Mesenchymal stem cell (in vitro differentiated cells and primary cell): ENCODE measurements at regions not wholly inside any gene's neighbourhood (a gene's known extent, or its start where the extent isn't known, plus 50 kb on each side); places are given as distances from the start of the nearest gene placed in this dataset.

Experiments used
- DNase-seq: peaks from one replicate; pipeline ENCODE4 v3.0.0-alpha.2; 2013
- H2AFZ ChIP-seq: one replicate; pipeline ENCODE4 v1.6.1; 2013; ENCODE audit warnings: low read depth, mild to moderate bottlenecking, control low read depth, inconsistent platforms, low read length, moderate library complexity
- H2AK5ac ChIP-seq: 2 replicates; pipeline ENCODE4 v1.6.1; 2013; ENCODE audit warnings: low read length, moderate library complexity, mild to moderate bottlenecking, inconsistent platforms; ENCODE audit not compliant: severe bottlenecking
- H2BK120ac ChIP-seq: one replicate; pipeline ENCODE4 v1.6.1; 2013; ENCODE audit warnings: low read depth, mild to moderate bottlenecking, inconsistent platforms, low read length, moderate library complexity
- H2BK12ac ChIP-seq, 2 experiments: one replicate each; pipeline ENCODE4 v1.6.1; 2013; ENCODE audit warnings: inconsistent platforms in 2 of 2, low read length in 2 of 2, mild to moderate bottlenecking in 2 of 2, moderate library complexity in 2 of 2, control low read depth in 1 of 2
- H2BK15ac ChIP-seq: one replicate; pipeline ENCODE4 v1.6.1; 2013; ENCODE audit warnings: mild to moderate bottlenecking, low read depth, inconsistent platforms; ENCODE audit not compliant: poor library complexity, severe bottlenecking
- H2BK5ac ChIP-seq: 2 replicates; pipeline ENCODE4 v1.6.1; 2013; ENCODE audit warnings: low read depth, mild to moderate bottlenecking, low read length, control low read depth, inconsistent platforms; ENCODE audit not compliant: poor library complexity, severe bottlenecking
- H3K14ac ChIP-seq, 2 experiments: one replicate each; pipeline ENCODE4 v1.6.1; 2013; ENCODE audit warnings: inconsistent platforms in 2 of 2, low read length in 2 of 2, control low read depth in 1 of 2, mild to moderate bottlenecking in 1 of 2, moderate library complexity in 1 of 2
- H3K18ac ChIP-seq, 2 experiments: one replicate each; pipeline ENCODE4 v1.6.1; 2013; ENCODE audit warnings: inconsistent platforms in 2 of 2, low read length in 2 of 2, control low read depth in 1 of 2, low read depth in 1 of 2, mild to moderate bottlenecking in 1 of 2
- H3K23ac ChIP-seq, 2 experiments: one replicate each; pipeline ENCODE4 v1.6.1; 2013; ENCODE audit warnings: inconsistent platforms in 2 of 2, low read length in 2 of 2, mild to moderate bottlenecking in 2 of 2, moderate library complexity in 2 of 2, control low read depth in 1 of 2
- H3K27ac ChIP-seq: 2 replicates; pipeline ENCODE4 v1.5.1; 2013; ENCODE audit warnings: mild to moderate bottlenecking, moderate library complexity, low read length, control low read depth, inconsistent platforms; ENCODE audit not compliant: poor library complexity, severe bottlenecking
- H3K27me3 ChIP-seq, 2 experiments: 2 replicates each; pipeline versions ENCODE4 v1.6.1 to v1.7.0; 2013; ENCODE audit warnings: low read length in 2 of 2, mild to moderate bottlenecking in 2 of 2, moderate library complexity in 2 of 2, control low read depth in 1 of 2, inconsistent platforms in 1 of 2; ENCODE audit not compliant: control insufficient read depth in 1 of 2, insufficient read depth in 1 of 2
- H3K36me3 ChIP-seq, 2 experiments: 2 replicates each; pipeline versions ENCODE4 v1.6.1 to v1.7.0; 2013; ENCODE audit warnings: low read length in 2 of 2, control low read depth in 1 of 2, inconsistent platforms in 1 of 2, low read depth in 1 of 2, mild to moderate bottlenecking in 1 of 2; ENCODE audit not compliant: insufficient read depth in 2 of 2, control insufficient read depth in 1 of 2
- H3K4ac ChIP-seq, 2 experiments: one replicate each; pipeline ENCODE4 v1.6.1; 2013; ENCODE audit warnings: inconsistent platforms in 2 of 2, low read length in 2 of 2, mild to moderate bottlenecking in 2 of 2, moderate library complexity in 2 of 2, control low read depth in 1 of 2, low read depth in 1 of 2
- H3K4me1 ChIP-seq: 2 replicates; pipeline ENCODE4 v1.6.1; 2013; ENCODE audit warnings: low read depth, low read length, control low read depth; ENCODE audit not compliant: control insufficient read depth, insufficient read depth
- H3K4me2 ChIP-seq: 2 replicates; pipeline ENCODE4 v1.6.1; 2013; ENCODE audit warnings: low read length, mild to moderate bottlenecking, inconsistent platforms; ENCODE audit not compliant: poor library complexity, severe bottlenecking
- H3K4me3 ChIP-seq, 2 experiments: 2 replicates each; pipeline versions ENCODE4 v1.5.1 to v1.7.0; 2013; ENCODE audit warnings: low read length in 2 of 2, mild to moderate bottlenecking in 2 of 2, control low read depth in 1 of 2, low read depth in 1 of 2; ENCODE audit not compliant: insufficient read depth in 1 of 2
- H3K79me1 ChIP-seq: replicated peaks from 2 replicates; pipeline ENCODE4 v1.6.1; 2013; ENCODE audit warnings: mild to moderate bottlenecking, control low read depth, low read length, inconsistent platforms; ENCODE audit not compliant: poor library complexity, severe bottlenecking
- H3K9ac ChIP-seq: 2 replicates; pipeline ENCODE4 v1.7.0; 2013; ENCODE audit warnings: mild to moderate bottlenecking, low read length, moderate library complexity
- H3K9me3 ChIP-seq: 2 replicates; pipeline ENCODE4 v1.7.0; 2013; ENCODE audit warnings: mild to moderate bottlenecking, low read length; ENCODE audit not compliant: control insufficient read depth
- H4K8ac ChIP-seq: one replicate; pipeline ENCODE4 v1.6.1; 2013; ENCODE audit warnings: inconsistent platforms, mild to moderate bottlenecking, low read length, moderate library complexity
- H4K91ac ChIP-seq: one replicate; pipeline ENCODE4 v1.6.1; 2013; ENCODE audit warnings: mild to moderate bottlenecking, low read length, inconsistent platforms
- WGBS: methylation state at CpG from one replicate; pipeline ENCODE4 v1.1.7; 2013; ENCODE audit warnings: mixed read lengths; 5-methylcytosine and 5-hydroxymethylcytosine counted together

GRCh38 chr11:38510041-38510440, 1912.0 kb upstream of the RAG2 start:
- H3K36me3 ChIP-seq = no peaks in the 10 kb centered on the region
- DNase-seq = no peak
- no peak overlapping the region for H3K18ac ChIP-seq
- H2BK12ac ChIP-seq = no peak overlapping the region
- no peak overlapping the region for H2BK120ac ChIP-seq
- H3K4me1 ChIP-seq = no peaks in the 10 kb centered on the region
- H3K9ac ChIP-seq = no peak overlapping the region
- H3K4ac ChIP-seq = no peak overlapping the region
- no peaks in the 10 kb centered on the region for H3K9me3 ChIP-seq
- H3K79me1 ChIP-seq = no peaks in the 10 kb centered on the region
- no peak overlapping the region for H2AFZ ChIP-seq
- H4K91ac ChIP-seq = no peak overlapping the region
- no peak overlapping the region for H2BK5ac ChIP-seq
- H3K4me3 ChIP-seq = no peak overlapping the region
- no peak overlapping the region for H3K27ac ChIP-seq
- H2AK5ac ChIP-seq = no peak overlapping the region
- H3K27me3 ChIP-seq = no peaks in the 10 kb centered on the region
- no peak overlapping the region for H3K4me2 ChIP-seq
- 58% methylated on average over 1 of the region's 2 CpGs for WGBS
- H3K23ac ChIP-seq = no peak overlapping the region
- no peak overlapping the region for H2BK15ac ChIP-seq
- no peak overlapping the region for H3K14ac ChIP-seq
- no peak overlapping the region for H4K8ac ChIP-seq

GRCh38 chr11:38503876-38504275, 1905.8 kb upstream of the RAG2 start:
- Histone ChIP-seq H4K8ac (no peak overlapping the region), H3K4me3 (no peak overlapping the region), H3K4me2 (no peak overlapping the region), H2BK120ac (no peak overlapping the region), H2BK5ac (no peak overlapping the region), H4K91ac (no peak overlapping the region), H3K4me1 (no peaks in the 10 kb centered on the region), H3K9ac (no peak overlapping the region), H2AFZ (no peak overlapping the region), H3K27ac (no peak overlapping the region), H3K36me3 (no peaks in the 10 kb centered on the region), H3K14ac (no peak overlapping the region), H3K23ac (no peak overlapping the region), H2BK12ac (no peak overlapping the region), H2BK15ac (no peak overlapping the region), H3K9me3 (peaks cover 3% of the 10 kb centered on the region), H3K27me3 (no peaks in the 10 kb centered on the region), H3K79me1 (no peaks in the 10 kb centered on the region), H2AK5ac (no peak overlapping the region), H3K4ac (no peak overlapping the region), H3K18ac (no peak overlapping the region)
- WGBS = 93% methylated on average over 14 of the region's 14 CpGs
- no peak for DNase-seq

- no peak overlapping the region for H2BK5ac ChIP-seq
- H3K4me3 ChIP-seq = no peak overlapping the region
- H3K9me3 ChIP-seq = peaks cover 3% of the 10 kb centered on the region
- H3K27me3 ChIP-seq = no peaks in the 10 kb centered on the region
- no peak overlapping the region for H4K91ac ChIP-seq
- no peak overlapping the region for H2BK12ac ChIP-seq
- no peak overlapping the region for H2AK5ac ChIP-seq
- H2AFZ ChIP-seq = no peak overlapping the region
- no peak overlapping the region for H2BK15ac ChIP-seq
- no peaks in the 10 kb centered on the region for H3K36me3 ChIP-seq
- H3K27ac ChIP-seq = no peak overlapping the region
- no peaks in the 10 kb centered on the region for H3K79me1 ChIP-seq
- no peak for DNase-seq
- no peak overlapping the region for H3K9ac ChIP-seq
- no peak overlapping the region for H3K23ac ChIP-seq
- no peak overlapping the region for H3K4ac ChIP-seq
- H3K14ac ChIP-seq = no peak overlapping the region
- no peak overlapping the region for H4K8ac ChIP-seq
- no peak overlapping the region for H3K18ac ChIP-seq
- WGBS = 79% methylated on average over 6 of the region's 6 CpGs
- H3K4me1 ChIP-seq = no peaks in the 10 kb centered on the region
- no peak overlapping the region for H3K4me2 ChIP-seq
- no peak overlapping the region for H2BK120ac ChIP-seq
These were observed 1900.7 kb upstream of the RAG2 start for GRCh38 chr11:38498721-38499120.

GRCh38 chr11:38491986-38492385, 1894.0 kb upstream of the RAG2 start:
- no peak overlapping the region for H3K9ac ChIP-seq
- no peaks in the 10 kb centered on the region for H3K4me1 ChIP-seq
- no peak overlapping the region for H4K91ac ChIP-seq
- H2BK120ac ChIP-seq = no peak overlapping the region
- no peak overlapping the region for H3K4me2 ChIP-seq
- no peaks in the 10 kb centered on the region for H3K27me3 ChIP-seq
- H3K18ac ChIP-seq = no peak overlapping the region
- peaks cover 2% of the 10 kb centered on the region for H3K9me3 ChIP-seq
- no peak overlapping the region for H3K4ac ChIP-seq
- DNase-seq = no peak
- no peak overlapping the region for H3K4me3 ChIP-seq
- H3K14ac ChIP-seq = no peak overlapping the region
- no peak overlapping the region for H2AFZ ChIP-seq
- H3K36me3 ChIP-seq = no peaks in the 10 kb centered on the region
- H3K27ac ChIP-seq = no peak overlapping the region
- no peak overlapping the region for H3K23ac ChIP-seq
- H2BK5ac ChIP-seq = no peak overlapping the region
- H2BK15ac ChIP-seq = no peak overlapping the region
- 86% methylated on average over 1 of the region's 2 CpGs for WGBS
- H2AK5ac ChIP-seq = no peak overlapping the region
- no peak overlapping the region for H4K8ac ChIP-seq
- no peak overlapping the region for H2BK12ac ChIP-seq
- H3K79me1 ChIP-seq = no peaks in the 10 kb centered on the region
